ENCODE measurements at regions not wholly inside any gene's neighbourhood (a gene's known extent, or its start where the extent isn't known, plus 50 kb on each side); places are given as distances from the start of the nearest gene placed in this dataset.

DNA sequence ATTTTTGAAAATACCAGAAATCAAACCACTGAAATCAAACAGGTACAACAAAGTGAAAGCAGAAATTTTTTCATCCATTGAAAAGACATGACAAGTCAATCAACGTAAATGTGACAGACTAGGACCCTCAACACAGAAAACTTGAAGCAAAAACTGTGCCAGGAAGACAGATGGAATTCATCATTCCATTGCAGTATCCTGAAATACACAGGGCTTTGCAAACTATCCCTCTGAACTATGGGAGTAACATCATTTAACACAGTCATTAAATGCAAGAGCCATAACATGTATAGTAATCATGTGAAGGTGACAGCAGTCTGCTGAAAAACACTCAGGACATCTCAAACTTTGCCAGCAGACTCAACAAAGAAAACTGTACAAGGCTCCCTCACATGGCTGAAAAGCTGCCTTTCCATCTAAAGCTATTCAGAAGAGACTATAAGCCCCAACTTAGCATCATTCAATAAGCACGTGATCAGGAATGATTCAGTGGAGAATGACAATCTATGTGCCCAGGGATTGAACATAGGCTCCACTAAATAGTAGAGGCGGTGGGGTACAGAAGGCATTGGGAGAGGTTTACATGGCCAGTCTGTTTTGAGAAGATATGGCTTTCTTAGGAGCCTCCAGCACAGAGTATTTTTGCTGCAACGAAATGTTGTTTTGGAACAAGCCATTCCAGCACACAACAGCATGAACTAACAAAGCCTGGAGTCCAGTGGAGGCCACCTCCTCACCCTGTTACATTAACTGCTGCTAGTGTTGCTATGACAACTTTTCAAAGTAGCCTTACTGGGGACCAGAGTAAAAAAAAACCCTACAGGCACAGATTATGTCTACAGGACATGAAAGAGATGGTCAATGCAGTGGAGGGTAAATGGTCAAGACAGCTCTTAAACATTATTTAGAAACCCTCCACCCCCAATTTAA lies 274.5 kb upstream of the NOCT start:
- TF ChIP-seq, protein P1, sequence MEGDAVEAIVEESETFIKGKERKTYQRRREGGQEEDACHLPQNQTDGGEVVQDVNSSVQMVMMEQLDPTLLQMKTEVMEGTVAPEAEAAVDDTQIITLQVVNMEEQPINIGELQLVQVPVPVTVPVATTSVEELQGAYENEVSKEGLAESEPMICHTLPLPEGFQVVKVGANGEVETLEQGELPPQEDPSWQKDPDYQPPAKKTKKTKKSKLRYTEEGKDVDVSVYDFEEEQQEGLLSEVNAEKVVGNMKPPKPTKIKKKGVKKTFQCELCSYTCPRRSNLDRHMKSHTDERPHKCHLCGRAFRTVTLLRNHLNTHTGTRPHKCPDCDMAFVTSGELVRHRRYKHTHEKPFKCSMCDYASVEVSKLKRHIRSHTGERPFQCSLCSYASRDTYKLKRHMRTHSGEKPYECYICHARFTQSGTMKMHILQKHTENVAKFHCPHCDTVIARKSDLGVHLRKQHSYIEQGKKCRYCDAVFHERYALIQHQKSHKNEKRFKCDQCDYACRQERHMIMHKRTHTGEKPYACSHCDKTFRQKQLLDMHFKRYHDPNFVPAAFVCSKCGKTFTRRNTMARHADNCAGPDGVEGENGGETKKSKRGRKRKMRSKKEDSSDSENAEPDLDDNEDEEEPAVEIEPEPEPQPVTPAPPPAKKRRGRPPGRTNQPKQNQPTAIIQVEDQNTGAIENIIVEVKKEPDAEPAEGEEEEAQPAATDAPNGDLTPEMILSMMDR (conservative IDR thresholded peaks at IDR 0.05; ENCODE audit: low read depth, low read length), result no peak
- no peak overlapping the region for H3K4me3 ChIP-seq (ENCODE audit: low read depth, low read length)
- DNase-seq (ENCODE audit: low read depth), result no peak

DNA sequence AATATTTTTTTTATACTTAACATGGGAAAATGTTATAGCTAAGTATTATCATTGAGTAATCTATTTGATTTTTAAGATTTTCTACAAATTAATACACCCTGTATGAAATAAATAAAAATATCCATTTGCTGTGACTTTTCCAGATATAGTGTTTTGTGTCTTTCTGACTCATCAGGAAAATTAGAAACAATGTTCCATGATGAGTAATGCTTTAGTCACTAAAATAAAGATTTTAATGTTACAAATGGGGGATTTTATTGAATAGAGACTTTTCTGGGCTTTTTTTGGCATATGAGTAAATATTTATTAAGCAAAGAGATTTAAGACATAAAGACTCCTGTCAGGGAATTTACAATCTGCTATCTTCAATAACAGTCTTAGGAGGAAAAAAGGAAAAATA lies 279.2 kb upstream of the NOCT start:
- TF ChIP-seq, protein P1 (conservative IDR thresholded peaks at IDR 0.05; ENCODE audit: low read depth, low read length), result no peak
- no peak overlapping the region for H3K4me3 ChIP-seq (ENCODE audit: low read depth, low read length)
- peak; percentile 38 for DNase-seq (ENCODE audit: low read depth)

DNA sequence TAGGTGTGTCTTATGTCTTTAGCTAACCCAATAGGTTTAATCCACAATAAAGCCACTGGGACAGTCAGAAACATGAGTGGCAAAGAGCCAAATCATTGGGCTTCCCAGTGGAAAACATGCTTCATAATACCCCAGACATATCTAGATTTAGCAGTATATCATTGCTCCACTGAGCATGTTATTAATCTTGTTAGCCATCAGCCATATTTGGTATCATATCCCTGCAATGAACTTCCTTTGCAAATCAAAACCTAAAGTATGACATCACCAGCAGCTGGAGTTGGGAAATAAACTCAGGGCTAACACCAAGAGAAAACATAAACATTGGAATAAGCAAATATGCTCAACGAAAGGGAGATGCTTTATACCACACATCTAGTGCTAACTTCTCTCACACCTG lies 280.8 kb upstream of the NOCT start:
- TF ChIP-seq, protein P1 (conservative IDR thresholded peaks at IDR 0.05; ENCODE audit: low read depth, low read length), result no peak
- peak; percentile 79 for DNase-seq (ENCODE audit: low read depth)
- no peak overlapping the region for H3K4me3 ChIP-seq (ENCODE audit: low read depth, low read length)

DNA sequence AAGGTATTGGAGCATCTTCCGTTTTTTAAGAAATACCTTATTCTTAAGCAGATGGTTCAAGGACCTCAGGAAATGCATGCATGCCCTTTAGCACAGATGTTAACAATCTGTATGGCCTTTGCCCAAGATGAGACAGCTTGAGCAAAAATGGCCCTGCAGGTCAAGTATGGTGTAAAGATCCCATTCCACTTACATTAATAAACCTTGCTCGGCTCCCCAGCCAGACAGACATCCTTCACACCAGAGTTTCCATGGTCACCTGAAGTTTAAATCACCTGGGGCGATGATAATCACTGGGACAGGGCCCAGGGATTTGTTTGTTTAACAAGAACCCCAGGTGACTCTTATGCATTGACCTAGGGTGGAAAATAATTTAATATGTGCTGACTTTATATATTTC lies 287.0 kb upstream of the NOCT start:
- DNase-seq (ENCODE audit: low read depth), result no peak
- TF ChIP-seq, protein P1 (conservative IDR thresholded peaks at IDR 0.05; ENCODE audit: low read depth, low read length), result no peak
- H3K4me3 ChIP-seq (ENCODE audit: low read depth, low read length), result no peak overlapping the region

DNA sequence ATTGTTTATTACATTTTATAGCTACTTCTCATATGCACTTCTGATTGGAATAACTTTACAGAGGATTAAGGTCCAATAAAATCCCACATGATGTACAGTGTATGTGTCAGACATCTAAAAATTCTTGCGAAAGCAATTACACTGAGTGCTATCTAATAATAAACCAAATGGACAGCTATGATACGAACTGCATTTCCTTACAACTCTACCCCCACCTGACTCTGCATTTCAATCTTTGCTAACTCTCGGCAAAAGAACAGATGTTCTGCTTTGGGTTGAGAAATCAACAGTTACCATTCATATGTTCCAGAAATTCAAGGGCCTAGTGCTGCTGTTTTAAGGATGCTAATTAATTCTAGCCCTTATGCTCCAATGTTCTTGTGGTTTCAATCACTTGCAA lies 287.9 kb upstream of the NOCT start:
- TF ChIP-seq, protein P1 (conservative IDR thresholded peaks at IDR 0.05; ENCODE audit: low read depth, low read length), result no peak
- no peak overlapping the region for H3K4me3 ChIP-seq (ENCODE audit: low read depth, low read length)
- peak; percentile 9 for DNase-seq (ENCODE audit: low read depth)

DNA sequence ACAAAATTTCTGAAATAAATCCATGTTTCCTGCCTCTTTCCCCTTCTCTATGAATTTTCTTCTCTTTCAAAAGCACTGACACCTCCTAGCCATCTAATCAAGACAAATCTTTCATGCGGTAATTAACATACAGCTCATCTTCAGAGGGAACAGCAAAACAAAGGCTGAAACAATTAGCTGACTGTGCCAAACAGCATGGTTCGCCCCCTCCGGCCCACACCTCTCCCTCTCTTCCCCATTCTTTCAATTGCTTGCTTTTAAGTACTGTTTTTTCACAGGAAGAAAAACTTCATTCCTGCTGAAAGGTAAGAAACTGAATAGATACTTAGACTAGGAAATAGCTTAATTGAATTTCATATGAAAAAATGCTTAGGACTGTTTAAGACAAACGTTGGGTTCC lies 291.1 kb upstream of the NOCT start:
- no peak overlapping the region for H3K4me3 ChIP-seq (ENCODE audit: low read depth, low read length)
- no peak for DNase-seq (ENCODE audit: low read depth)
- TF ChIP-seq, protein P1 (conservative IDR thresholded peaks at IDR 0.05; ENCODE audit: low read depth, low read length), result no peak

Data from choroid plexus epithelial cell (primary cell).